AG09319 (cell line): ENCODE measurements at regions not wholly inside any gene's neighbourhood (a gene's known extent, or its start where the extent isn't known, plus 50 kb on each side); places are given as distances from the start of the nearest gene placed in this dataset.

ENCODE experiments used
- DNase-seq: peaks from one replicate; pipeline ENCODE4 v3.0.0-alpha.2; 2010; ENCODE audit warnings: low read depth; ENCODE audit errors: extremely low read depth
- CTCF ChIP-seq: IDR thresholded peaks from 2 replicates; pipeline ENCODE4 v1.5.1; 2011; ENCODE audit warnings: low read depth, mild to moderate bottlenecking, inconsistent platforms, low read length, moderate library complexity

GRCh38 chr17:14014657-14015056 lies 54.6 kb upstream of the COX10 start:
- no peak for TF ChIP-seq CTCF
- no peak for DNase-seq

DNA sequence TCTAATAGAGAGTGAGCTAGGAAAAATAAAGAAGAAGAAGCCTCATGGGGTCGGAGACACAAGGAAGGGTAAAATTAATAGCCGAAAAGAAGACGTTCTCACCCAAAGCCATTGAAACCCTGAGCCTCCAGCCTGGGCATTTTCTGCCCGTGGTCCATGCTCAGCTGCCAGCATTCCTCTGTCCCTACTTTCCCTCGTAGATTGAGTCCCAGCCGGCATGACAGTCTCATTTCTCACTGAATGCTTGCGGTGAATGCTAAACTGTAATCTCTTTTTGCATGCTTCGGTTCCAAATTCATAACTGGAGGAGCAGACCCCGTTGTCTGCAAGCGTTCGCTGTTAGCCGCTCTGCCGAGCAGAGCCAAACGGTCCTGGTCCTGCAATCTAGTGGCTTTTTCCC lies 54.0 kb upstream of the COX10 start:
- no peak for TF ChIP-seq CTCF
- no peak for DNase-seq

GRCh38 chr17:14016858-14017257 lies 52.4 kb upstream of the COX10 start:
- no peak for DNase-seq
- TF ChIP-seq CTCF: no peak

- no peak for TF ChIP-seq CTCF
- DNase-seq: no peak
Measured at GRCh38 chr17:14019186-14019956, 49.9 kb upstream of the COX10 start.
